ENCODE measurements at regions not wholly inside any gene's neighbourhood (a gene's known extent, or its start where the extent isn't known, plus 50 kb on each side); places are given as distances from the start of the nearest gene placed in this dataset.

DNA sequence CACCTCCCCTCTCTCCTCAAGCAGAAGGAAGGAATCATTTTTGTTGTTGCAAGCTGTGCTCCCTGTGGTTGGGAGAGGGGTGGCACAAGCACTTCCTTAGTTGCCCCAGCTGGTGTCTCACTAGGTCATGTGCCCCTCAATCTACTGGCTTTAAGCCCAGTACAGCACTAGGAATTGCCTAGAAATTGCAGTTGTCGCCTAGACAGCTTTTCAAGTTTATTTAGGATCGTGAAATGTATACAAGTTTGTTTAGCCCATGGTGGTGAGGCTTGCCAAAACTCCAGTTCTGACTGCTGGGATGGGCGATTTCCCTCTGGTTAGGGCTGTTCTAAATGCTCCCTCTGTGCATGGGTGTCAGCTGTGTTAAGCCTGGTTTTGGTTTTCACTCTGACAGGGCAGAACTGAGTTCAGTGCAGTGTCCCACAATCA is 126.8 kb upstream of the ZNF644 start:
- TF ChIP-seq CTCF (conservative IDR thresholded peaks at IDR 0.05) (no peak), EZH2 (IDR thresholded peaks at IDR 0.05; ENCODE audit: low read depth) (no peak)

Measured in PC-9 (cell line).